ENCODE measurements at regions not wholly inside any gene's neighbourhood (a gene's known extent, or its start where the extent isn't known, plus 50 kb on each side); places are given as distances from the start of the nearest gene placed in this dataset.

GRCh38 chr15:66615846-66616245 is 50.0 kb upstream of the LCTL start:
- no peak for DNase-seq

- DNase-seq, result no peak
Measured at GRCh38 chr15:66617137-66618090, 51.6 kb upstream of the LCTL start.

- peak in 2 of 5 experiments; percentile 6 to 45 for DNase-seq
Measured at GRCh38 chr15:66619152-66619903, 53.5 kb upstream of the LCTL start.

- DNase-seq, result no peak
Measured at GRCh38 chr15:66620341-66620740, 54.5 kb upstream of the LCTL start.

GRCh38 chr15:66620744-66621344 is 55.0 kb upstream of the LCTL start:
- DNase-seq, result no peak

GRCh38 chr15:66621491-66622467 is 56.0 kb upstream of the LCTL start:
- DNase-seq, result no peak

GRCh38 chr15:66622591-66623022 is 56.8 kb upstream of the LCTL start:
- DNase-seq, result no peak

- DNase-seq, result no peak
Measured at GRCh38 chr15:66623801-66624453, 58.1 kb upstream of the LCTL start.

- no peak for DNase-seq
Measured at GRCh38 chr15:66625531-66625930, 59.7 kb upstream of the LCTL start.

GRCh38 chr15:66625974-66626373 is 60.2 kb upstream of the LCTL start:
- no peak for DNase-seq

GRCh38 chr15:66628976-66629723 is 63.4 kb upstream of the LCTL start:
- no peak for DNase-seq

GRCh38 chr15:66629817-66630576 is 64.2 kb upstream of the LCTL start:
- DNase-seq, result no peak

GRCh38 chr15:66630801-66631351 is 65.1 kb upstream of the LCTL start:
- DNase-seq, result no peak

GRCh38 chr15:66631616-66632263 is 65.9 kb upstream of the LCTL start:
- DNase-seq, result no peak

- no peak for DNase-seq
Measured at GRCh38 chr15:66633041-66633937, 67.5 kb upstream of the LCTL start.

- no peak for DNase-seq
Measured at GRCh38 chr15:66633938-66634250, 68.1 kb upstream of the LCTL start.

GRCh38 chr15:66634540-66634939 is 67.5 kb upstream of the SMAD6 start:
- no peak for DNase-seq

- DNase-seq, result no peak
Measured at GRCh38 chr15:66635006-66635405, 67.0 kb upstream of the SMAD6 start.

Measured in T-helper 2 cell (primary cell).